GM12892 (cell line): ENCODE measurements at regions not wholly inside any gene's neighbourhood (a gene's known extent, or its start where the extent isn't known, plus 50 kb on each side); places are given as distances from the start of the nearest gene placed in this dataset.

Experiments
- POLR2A ChIP-seq: IDR thresholded peaks from 2 replicates; pipeline ENCODE4 v1.6.1; 2011; ENCODE audit warnings: low read depth, low read length, control low read depth
- POLR2AphosphoS5 ChIP-seq: IDR thresholded peaks from 2 replicates; pipeline ENCODE4 v1.6.1; 2011; ENCODE audit warnings: low read depth, low read length, control low read depth

DNA sequence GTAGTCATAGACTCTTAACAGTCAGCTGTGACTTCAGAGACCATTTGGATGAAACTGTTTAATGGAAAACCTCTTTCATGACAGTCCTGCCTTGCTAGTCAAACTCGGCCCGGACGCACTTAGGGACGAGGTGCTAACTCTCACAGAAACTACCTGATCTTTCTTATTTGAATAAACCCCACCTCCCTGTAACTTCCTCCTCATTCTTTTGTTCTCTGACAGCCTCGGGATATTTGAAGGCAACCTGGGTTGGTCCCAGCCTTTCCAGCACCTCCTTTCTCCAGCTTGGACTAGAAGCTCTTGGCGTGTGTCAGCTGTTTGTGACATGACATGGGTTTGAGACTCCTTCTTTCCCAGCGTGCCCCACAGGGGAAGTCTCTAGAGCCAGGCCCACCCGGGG lies 175.3 kb upstream of the EXOC2 start:
- TF ChIP-seq POLR2A (no peak), POLR2AphosphoS5 (no peak)
